Kidney epithelial cell (primary cell): ENCODE measurements at regions not wholly inside any gene's neighbourhood (a gene's known extent, or its start where the extent isn't known, plus 50 kb on each side); places are given as distances from the start of the nearest gene placed in this dataset.

Experiments
- DNase-seq: peaks from one replicate; pipeline ENCODE4 v3.0.0-alpha.2; 2010; ENCODE audit warnings: low read depth
- H3K27me3 ChIP-seq: 2 replicates; pipeline ENCODE4 v1.6.0; 2011; ENCODE audit warnings: low read length; ENCODE audit not compliant: control insufficient read depth, insufficient read depth
- H3K36me3 ChIP-seq: 2 replicates; pipeline ENCODE4 v1.5.1; 2011; ENCODE audit warnings: low read length; ENCODE audit not compliant: control insufficient read depth, insufficient read depth
- H3K4me3 ChIP-seq: 2 replicates; pipeline ENCODE4 v1.5.1; 2011; ENCODE audit warnings: low read depth, mild to moderate bottlenecking, control low read depth, low read length
- TF ChIP-seq, protein P1 (sequence below): IDR thresholded peaks from 2 replicates; pipeline ENCODE4 v1.5.1; 2011; ENCODE audit warnings: mild to moderate bottlenecking, moderate library complexity, low read length, control low read depth, inconsistent platforms; ENCODE audit not compliant: insufficient read depth, poor library complexity, severe bottlenecking

GRCh38 chr3:163159306-163159705 is 1662.7 kb downstream of the OTOL1 start:
- Histone ChIP-seq H3K27me3 (no peaks in the 10 kb centered on the region), H3K4me3 (no peak overlapping the region), H3K36me3 (no peaks in the 10 kb centered on the region)
- DNase-seq = no peak
- TF ChIP-seq, protein P1, sequence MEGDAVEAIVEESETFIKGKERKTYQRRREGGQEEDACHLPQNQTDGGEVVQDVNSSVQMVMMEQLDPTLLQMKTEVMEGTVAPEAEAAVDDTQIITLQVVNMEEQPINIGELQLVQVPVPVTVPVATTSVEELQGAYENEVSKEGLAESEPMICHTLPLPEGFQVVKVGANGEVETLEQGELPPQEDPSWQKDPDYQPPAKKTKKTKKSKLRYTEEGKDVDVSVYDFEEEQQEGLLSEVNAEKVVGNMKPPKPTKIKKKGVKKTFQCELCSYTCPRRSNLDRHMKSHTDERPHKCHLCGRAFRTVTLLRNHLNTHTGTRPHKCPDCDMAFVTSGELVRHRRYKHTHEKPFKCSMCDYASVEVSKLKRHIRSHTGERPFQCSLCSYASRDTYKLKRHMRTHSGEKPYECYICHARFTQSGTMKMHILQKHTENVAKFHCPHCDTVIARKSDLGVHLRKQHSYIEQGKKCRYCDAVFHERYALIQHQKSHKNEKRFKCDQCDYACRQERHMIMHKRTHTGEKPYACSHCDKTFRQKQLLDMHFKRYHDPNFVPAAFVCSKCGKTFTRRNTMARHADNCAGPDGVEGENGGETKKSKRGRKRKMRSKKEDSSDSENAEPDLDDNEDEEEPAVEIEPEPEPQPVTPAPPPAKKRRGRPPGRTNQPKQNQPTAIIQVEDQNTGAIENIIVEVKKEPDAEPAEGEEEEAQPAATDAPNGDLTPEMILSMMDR = no peak

- Histone ChIP-seq H3K4me3 (no peak overlapping the region), H3K36me3 (no peaks in the 10 kb centered on the region), H3K27me3 (no peaks in the 10 kb centered on the region)
- no peak for DNase-seq
- TF ChIP-seq, protein P1 = no peak
Measured at GRCh38 chr3:163139600-163139999, 1643.0 kb downstream of the OTOL1 start.

- H3K36me3 ChIP-seq = no peaks in the 10 kb centered on the region
- TF ChIP-seq, protein P1 = no peak
- H3K4me3 ChIP-seq = no peak overlapping the region
- DNase-seq = no peak
- H3K27me3 ChIP-seq = no peaks in the 10 kb centered on the region
Measured at GRCh38 chr3:163138258-163138657, 1641.7 kb downstream of the OTOL1 start.

DNA sequence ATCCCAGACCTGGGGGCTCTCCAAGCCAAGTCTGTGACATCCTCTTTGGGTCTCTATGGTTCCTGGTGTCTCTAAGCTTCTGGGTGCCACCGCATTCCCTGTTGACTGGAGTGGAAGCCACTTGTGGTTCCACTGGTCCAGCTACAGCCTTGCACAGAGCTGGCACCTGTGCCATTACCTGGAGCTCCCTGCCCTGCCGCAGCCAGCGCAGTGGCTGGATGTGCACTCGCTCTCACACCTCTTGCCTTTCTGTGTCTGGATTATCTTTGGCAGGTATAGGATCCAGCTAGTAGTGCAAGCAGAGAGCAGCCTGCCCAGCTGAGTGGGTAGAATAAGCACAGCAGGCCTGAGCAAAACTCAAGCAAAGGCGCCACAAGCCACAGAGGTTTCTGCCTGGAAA is 1635.5 kb downstream of the OTOL1 start:
- TF ChIP-seq, protein P1 = no peak
- Histone ChIP-seq H3K27me3 (no peaks in the 10 kb centered on the region), H3K4me3 (no peak overlapping the region), H3K36me3 (no peaks in the 10 kb centered on the region)
- no peak for DNase-seq

GRCh38 chr3:163129287-163129686 is 1632.7 kb downstream of the OTOL1 start:
- TF ChIP-seq, protein P1 = no peak
- no peak overlapping the region for H3K4me3 ChIP-seq
- H3K27me3 ChIP-seq = no peaks in the 10 kb centered on the region
- H3K36me3 ChIP-seq = no peaks in the 10 kb centered on the region
- DNase-seq = no peak

GRCh38 chr3:163126115-163126514 is 1629.5 kb downstream of the OTOL1 start:
- no peaks in the 10 kb centered on the region for H3K36me3 ChIP-seq
- no peak overlapping the region for H3K4me3 ChIP-seq
- no peaks in the 10 kb centered on the region for H3K27me3 ChIP-seq
- DNase-seq = no peak
- TF ChIP-seq, protein P1 = no peak
